Lung (tissue), 11 donors: ENCODE measurements at regions not wholly inside any gene's neighbourhood (a gene's known extent, or its start where the extent isn't known, plus 50 kb on each side); places are given as distances from the start of the nearest gene placed in this dataset.

Experiments
- ATAC-seq: fragments of 200-7000 bp; cut with Tn5 transposase; one replicate; pipeline ENCODE4 v1.9.1; 2020; ENCODE audit warnings: moderate number of reproducible peaks; ENCODE audit not compliant: insufficient read depth, low FRiP score
- DNase-seq, 3 donors: peaks; one replicate each; pipeline ENCODE4 v3.0.0-alpha.2; 2013 to 2017
- H3K27ac ChIP-seq, 2 donors: one replicate each; pipeline ENCODE4 v1.5.1; 2013; ENCODE audit warnings: mild to moderate bottlenecking in 2 of 2, moderate library complexity in 2 of 2, control low read depth in 1 of 2, inconsistent platforms in 1 of 2, low read depth in 1 of 2, low read length in 1 of 2
- H3K27me3 ChIP-seq, 3 donors: one replicate each; pipeline ENCODE4 v1.5.1; 2013; ENCODE audit warnings: low read length in 2 of 3; ENCODE audit not compliant: control insufficient read depth in 3 of 3, insufficient read depth in 3 of 3
- H3K36me3 ChIP-seq, 4 donors: one replicate each; pipeline ENCODE4 v1.5.1; 2013; ENCODE audit warnings: low read length in 4 of 4, mild to moderate bottlenecking in 1 of 4, moderate library complexity in 1 of 4; ENCODE audit not compliant: control insufficient read depth in 4 of 4, insufficient read depth in 4 of 4
- H3K4me1 ChIP-seq, 5 donors: one replicate each; pipeline ENCODE4 v1.5.1; 2013; ENCODE audit warnings: low read length in 5 of 5, mild to moderate bottlenecking in 2 of 5, moderate library complexity in 1 of 5; ENCODE audit not compliant: control insufficient read depth in 5 of 5, insufficient read depth in 5 of 5
- H3K4me3 ChIP-seq: one replicate; pipeline ENCODE4 v1.5.1; 2013; ENCODE audit warnings: mild to moderate bottlenecking, control low read depth, moderate library complexity
- H3K9ac ChIP-seq, 2 donors: one replicate each; pipeline ENCODE4 v1.5.1; 2013; ENCODE audit warnings: low read length in 2 of 2, control low read depth in 1 of 2; ENCODE audit not compliant: insufficient read depth in 1 of 2
- H3K9me3 ChIP-seq, 4 donors: one replicate each; pipeline ENCODE4 v1.5.1; 2013; ENCODE audit warnings: low read length in 3 of 4, mild to moderate bottlenecking in 1 of 4, moderate library complexity in 1 of 4; ENCODE audit not compliant: control insufficient read depth in 4 of 4, insufficient read depth in 3 of 4
- CTCF ChIP-seq: IDR thresholded peaks from 2 replicates; pipeline ENCODE4 v1.5.1; 2012; ENCODE audit warnings: mild to moderate bottlenecking; ENCODE audit errors: control extremely low read depth, extremely low read depth
- WGBS, 2 donors: extraction: QIAGEN DNeasy Blood & Tissue Kit; methylation state at CpG; one replicate each; pipeline ENCODE4 v1.1.7; 2013; 5-methylcytosine and 5-hydroxymethylcytosine counted together
- donor health status: control.
- donor health status: control.
- donor health status: Bipolar disorder and iron deficiency.
- donor health status: healthy.
- donor health status: DM: yes; HTN: yes; CAD: no.

- TF ChIP-seq CTCF = no peak
- Histone ChIP-seq H3K27ac (no peak overlapping the region), H3K4me1 (no peaks in the 10 kb centered on the region), H3K9me3 (no peaks in the 10 kb centered on the region), H3K9ac (no peak overlapping the region), H3K27me3 (no peaks in the 10 kb centered on the region), H3K4me3 (no peak overlapping the region), H3K36me3 (no peaks in the 10 kb centered on the region)
- DNase-seq = no peak
- 70 to 87% methylated on average over 3 of the region's 3 CpGs for WGBS, 2 donors
- no peak for ATAC-seq
Observed at GRCh38 chr7:41821521-41822213, 118.8 kb upstream of the INHBA start.

GRCh38 chr7:41820111-41820671 is 117.3 kb upstream of the INHBA start:
- H3K9ac ChIP-seq = no peak overlapping the region
- TF ChIP-seq CTCF = no peak
- no peaks in the 10 kb centered on the region for H3K36me3 ChIP-seq
- no peak overlapping the region for H3K4me3 ChIP-seq
- ATAC-seq (no peak), DNase-seq (no peak)
- no peaks in the 10 kb centered on the region for H3K4me1 ChIP-seq
- no peak overlapping the region for H3K27ac ChIP-seq
- no peaks in the 10 kb centered on the region for H3K27me3 ChIP-seq
- WGBS, 2 donors = 81 to 86% methylated on average over 2 of the region's 2 CpGs
- H3K9me3 ChIP-seq = peaks cover 0 to 2% (median 0%) of the 10 kb centered on the region in 4 donors

GRCh38 chr7:41819645-41820044 is 116.8 kb upstream of the INHBA start:
- H3K4me3 ChIP-seq = no peak overlapping the region
- DNase-seq = no peak
- H3K27ac ChIP-seq = no peak overlapping the region
- H3K27me3 ChIP-seq = no peaks in the 10 kb centered on the region
- H3K4me1 ChIP-seq = no peaks in the 10 kb centered on the region
- WGBS, 2 donors = 88 to 97% methylated on average over 1 of the region's 1 CpG
- no peaks in the 10 kb centered on the region for H3K36me3 ChIP-seq
- H3K9me3 ChIP-seq = peaks cover 0 to 2% (median 0%) of the 10 kb centered on the region in 4 donors
- no peak for TF ChIP-seq CTCF
- H3K9ac ChIP-seq = no peak overlapping the region
- ATAC-seq = no peak
